K562 (cell line): ENCODE measurements at regions not wholly inside any gene's neighbourhood (a gene's known extent, or its start where the extent isn't known, plus 50 kb on each side); places are given as distances from the start of the nearest gene placed in this dataset.

ENCODE experiments used
- ATAC-seq: fragments of 200-7000 bp; cut with Tn5 transposase; 3 replicates; pipeline ENCODE4 v1.9.1; 2020; ENCODE audit warnings: moderate library complexity
- BruUV-seq: library from RNA; stranded (reverse); fragments of 400-500 nt; replicated peaks from 2 replicates; lab custom pipeline; 2021; lab: Mats Ljungman, UMichigan
- CTCF ChIA-PET: fragments of 300-600 bp; formaldehyde crosslinking; extraction: SDS; loops from one replicate; lab custom pipeline; 2021; ENCODE audit warnings: low intra/inter-chr PET ratio; lab: Yijun Ruan, JAX
- POLR2A ChIA-PET: fragments of 300-600, 350-650 bp; sonication (Branson Sonifier 250); formaldehyde crosslinking; extraction: SDS; loops from one replicate; lab custom pipeline; 2021; ENCODE audit warnings: antibody characterized with exemption, inconsistent platforms; lab: Yijun Ruan, JAX
- DNase-seq, 4 experiments: peaks; one replicate each; pipeline versions ENCODE4 v3.0.0 to v3.0.0-alpha.2; 2011 to 2018; ENCODE audit warnings: low spot score in 3 of 4, mixed read lengths in 3 of 4; ENCODE audit errors: extremely low read depth in 1 of 4
- FAIRE-seq: peaks from 2 replicates; lab custom pipeline; 2011; peaks lifted over from hg19 to GRCh38; lab: Jason Lieb, UNC
- H2AFZ ChIP-seq: 2 replicates; pipeline ENCODE4 v1.6.0; 2011; ENCODE audit warnings: low read depth, low read length, control low read depth, inconsistent platforms
- H3K27ac ChIP-seq: fragments of 200-600 bp; 3 replicates; pipeline ENCODE4 v1.8.0; 2011; ENCODE audit warnings: low read depth, mild to moderate bottlenecking, control low read depth, inconsistent platforms, low read length, moderate library complexity, mixed read lengths; ENCODE audit errors: extremely low read depth
- H3K27me3 ChIP-seq, 2 experiments: fragments of 300-600 bp in 1 of 2; 2 replicates in 1 of 2; 3 replicates in 1 of 2; pipeline versions ENCODE4 v1.6.0 to v1.8.0; 2011; ENCODE audit warnings: inconsistent platforms in 2 of 2, low read length in 2 of 2, mild to moderate bottlenecking in 1 of 2, mixed read lengths in 1 of 2, moderate library complexity in 1 of 2; ENCODE audit not compliant: control insufficient read depth in 2 of 2, insufficient read depth in 2 of 2
- H3K36me3 ChIP-seq: fragments of 300-600 bp; 3 replicates; pipeline ENCODE4 v1.8.0; 2011; ENCODE audit warnings: mild to moderate bottlenecking, low read length, inconsistent platforms; ENCODE audit not compliant: control insufficient read depth, insufficient read depth
- H3K4me1 ChIP-seq, 2 experiments: fragments of 200-600 bp in 1 of 2; replicated peaks in 1 of 2; 2 replicates in 1 of 2; 3 replicates in 1 of 2; pipeline versions ENCODE4 v1.5.1 to v1.8.0; 2011; ENCODE audit warnings: inconsistent platforms in 2 of 2, low read length in 2 of 2, mild to moderate bottlenecking in 1 of 2, mixed read lengths in 1 of 2, moderate library complexity in 1 of 2; ENCODE audit not compliant: control insufficient read depth in 2 of 2, insufficient read depth in 2 of 2
- H3K4me2 ChIP-seq: 2 replicates; pipeline ENCODE4 v1.6.1; 2011; ENCODE audit warnings: low read length, control low read depth, inconsistent platforms, mixed read lengths; ENCODE audit not compliant: insufficient read depth
- H3K4me3 ChIP-seq: fragments of 200-600 bp; sonication (generic), shearing (Covaris generic); 2 replicates; pipeline ENCODE4 v1.5.1; 2016; ENCODE audit warnings: control low read depth, inconsistent platforms
- H3K79me2 ChIP-seq: fragments of 200-600 bp; 3 replicates; pipeline ENCODE4 v1.8.0; 2011; ENCODE audit warnings: low read length, inconsistent platforms; ENCODE audit not compliant: control insufficient read depth, insufficient read depth
- H3K9ac ChIP-seq, 2 experiments: 2 replicates each; pipeline versions ENCODE4 v1.6.0 to v1.6.1; 2011; ENCODE audit warnings: low read depth in 2 of 2, low read length in 2 of 2, control low read depth in 1 of 2, inconsistent platforms in 1 of 2, mild to moderate bottlenecking in 1 of 2, mixed read lengths in 1 of 2; ENCODE audit not compliant: insufficient read depth in 1 of 2
- H3K9me1 ChIP-seq: one replicate; pipeline ENCODE4 v1.6.0; 2011; ENCODE audit warnings: inconsistent platforms, mild to moderate bottlenecking, low read length, moderate library complexity; ENCODE audit not compliant: control insufficient read depth, insufficient read depth
- H3K9me3 ChIP-seq: replicated peaks from 2 replicates; pipeline ENCODE4 v1.5.1; 2011; ENCODE audit warnings: low read depth, low read length, inconsistent platforms; ENCODE audit not compliant: control insufficient read depth, insufficient read depth
- H4K20me1 ChIP-seq: replicated peaks from 2 replicates; pipeline ENCODE4 v1.6.1; 2011; ENCODE audit warnings: low read length, inconsistent platforms, mixed read lengths; ENCODE audit not compliant: control insufficient read depth, insufficient read depth
- FIP1L1 ChIP-seq: fragments of 200-400 bp; formaldehyde crosslinking; IDR thresholded peaks from 2 replicates; pipeline ENCODE4 v1.6.1; 2018; ENCODE audit warnings: mild to moderate bottlenecking, low read depth, low read length; ENCODE audit not compliant: poor library complexity, severe bottlenecking
- HMGXB4 ChIP-seq: sonication (generic); formaldehyde crosslinking; IDR thresholded peaks from 2 replicates; pipeline ENCODE4 v1.8.1; 2023; ENCODE audit warnings: mild to moderate bottlenecking, missing genetic modification reagents
- NFATC3 ChIP-seq: fragments of 450-650 bp; IDR thresholded peaks from 2 replicates; pipeline ENCODE4 v1.6.1; 2017; ENCODE audit warnings: mild to moderate bottlenecking
- REST ChIP-seq, 2 experiments: fragments of 450-650 bp; formaldehyde crosslinking in 1 of 2; IDR thresholded peaks; 2 replicates each; pipeline versions ENCODE4 v1.4.0 to v1.6.1; 2014 to 2020; ENCODE audit warnings: mild to moderate bottlenecking in 2 of 2, borderline replicate concordance in 1 of 2, low read depth in 1 of 2
- SIX5 ChIP-seq, 2 experiments: IDR thresholded peaks; 2 replicates each; pipeline ENCODE4 v1.6.1; 2011; ENCODE audit warnings: low read length in 2 of 2, borderline replicate concordance in 1 of 2, low read depth in 1 of 2, mild to moderate bottlenecking in 1 of 2, moderate library complexity in 1 of 2; ENCODE audit not compliant: insufficient read depth in 1 of 2
- TFE3 ChIP-seq: fragments of 450-650 bp; formaldehyde crosslinking; IDR thresholded peaks from 2 replicates; pipeline ENCODE4 v1.4.0; 2020; ENCODE audit warnings: mild to moderate bottlenecking, mixed read lengths
- THRA ChIP-seq: fragments of 450-650 bp; IDR thresholded peaks from 2 replicates; pipeline ENCODE4 v1.6.1; 2017; ENCODE audit warnings: mild to moderate bottlenecking, moderate library complexity
- ZSCAN32 ChIP-seq: fragments of 450-650 bp; formaldehyde crosslinking; IDR thresholded peaks from 2 replicates; pipeline ENCODE4 v1.4.0; 2020; ENCODE audit warnings: mild to moderate bottlenecking, moderate library complexity
- WGBS: fragments of 100-300 bp; shearing (Covaris generic); methylation state at CpG from one replicate; pipeline ENCODE4 v1.1.6; 2016; ENCODE audit warnings: low coverage, mixed read lengths; ENCODE audit not compliant: insufficient coverage; ENCODE audit errors: missing lambda C conversion rate; 5-methylcytosine and 5-hydroxymethylcytosine counted together
- in situ Hi-C: fragments of 300-500 bp; cut with MboI; formaldehyde crosslinking; loops from 4 replicates; pipeline ENCODE4 v1.15.0; 2018; ENCODE audit warnings: inconsistent platforms, mixed read lengths
- intact Hi-C: fragments of 100-400 bp; cut with micrococcal nuclease; formaldehyde crosslinking; loops from 2 replicates; pipeline ENCODE4 v1.14.2; 2022

GRCh38 chr4:58617226-58617625 is 1507.0 kb upstream of the IGFBP7 start:
- POLR2A ChIA-PET: no interaction called here

More at GRCh38 chr4:58617226-58617625, 1507.0 kb upstream of the IGFBP7 start:
- no peaks in the 10 kb centered on the region for H3K27me3 ChIP-seq
- BruUV-seq: no TSS peak
- no peak for FAIRE-seq
- H3K4me3 ChIP-seq: no peak overlapping the region
- in situ Hi-C loops (no loop called here), intact Hi-C loops (no loop called here)
- WGBS: 0% methylated on average over 2 of the region's 2 CpGs
- H3K79me2 ChIP-seq: no peaks in the 10 kb centered on the region
- no peak for ATAC-seq
- H3K36me3 ChIP-seq: no peaks in the 10 kb centered on the region
- no peak overlapping the region for H3K4me2 ChIP-seq
- TF ChIP-seq ZSCAN32 (CRISPR knock-in tag): no peak
- TF ChIP-seq FIP1L1: no peak
- peak; percentile 78 for TF ChIP-seq TFE3 (CRISPR knock-in tag)
- no peak for TF ChIP-seq HMGXB4 (CRISPR knock-in tag)
- TF ChIP-seq SIX5 (IDR thresholded peaks at IDR 0.05; ENCODE audit: borderline replicate concordance in 1 of 2, insufficient read depth in 1 of 2, low read depth in 1 of 2, low read length in 2 of 2): no peak
- TF ChIP-seq THRA: no peak
- TF ChIP-seq NFATC3: no peak
- no peak for TF ChIP-seq REST (IDR thresholded peaks at IDR 0.05; ENCODE audit: borderline replicate concordance)
- no peak for TF ChIP-seq REST (CRISPR knock-in tag; IDR thresholded peaks at IDR 0.05; ENCODE audit: low read depth)
- H3K4me1 ChIP-seq: no peaks in the 10 kb centered on the region
- H3K9ac ChIP-seq: no peak overlapping the region
- H3K9me1 ChIP-seq: no peaks in the 10 kb centered on the region
- H3K27ac ChIP-seq: no peak overlapping the region
- H3K9me3 ChIP-seq: 0 out of 2 replicates have a peak, but pooled peaks cover 2% of the 10 kb centered on the region
- no peak overlapping the region for H2AFZ ChIP-seq
- CTCF ChIA-PET: no interaction called here
- no peaks in the 10 kb centered on the region for H4K20me1 ChIP-seq
- no peak for DNase-seq
